ENCODE measurements at regions not wholly inside any gene's neighbourhood (a gene's known extent, or its start where the extent isn't known, plus 50 kb on each side); places are given as distances from the start of the nearest gene placed in this dataset.

DNA sequence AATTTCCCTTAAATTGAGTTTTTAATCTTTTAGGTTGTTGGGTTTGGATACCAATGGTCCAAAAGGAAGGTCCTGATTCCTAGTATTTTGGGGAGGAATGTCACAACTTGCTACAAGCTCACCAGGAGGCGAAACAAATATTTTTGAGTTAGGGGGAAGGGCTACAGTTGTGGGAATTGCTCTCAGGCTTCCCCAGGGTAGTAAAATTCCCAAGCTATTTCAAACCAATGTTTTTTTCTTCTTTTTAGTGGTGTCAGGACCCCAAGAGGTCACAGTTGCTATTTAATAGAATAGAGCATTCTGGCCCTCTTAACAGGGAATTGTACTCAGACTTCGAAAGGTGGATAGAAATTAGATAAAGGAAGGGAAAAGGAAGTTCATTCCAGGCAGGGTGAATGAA, 68.5 kb upstream of the ST3GAL5 start:
- ATAC-seq (no peak), DNase-seq (no peak)
- TF ChIP-seq, protein P1, sequence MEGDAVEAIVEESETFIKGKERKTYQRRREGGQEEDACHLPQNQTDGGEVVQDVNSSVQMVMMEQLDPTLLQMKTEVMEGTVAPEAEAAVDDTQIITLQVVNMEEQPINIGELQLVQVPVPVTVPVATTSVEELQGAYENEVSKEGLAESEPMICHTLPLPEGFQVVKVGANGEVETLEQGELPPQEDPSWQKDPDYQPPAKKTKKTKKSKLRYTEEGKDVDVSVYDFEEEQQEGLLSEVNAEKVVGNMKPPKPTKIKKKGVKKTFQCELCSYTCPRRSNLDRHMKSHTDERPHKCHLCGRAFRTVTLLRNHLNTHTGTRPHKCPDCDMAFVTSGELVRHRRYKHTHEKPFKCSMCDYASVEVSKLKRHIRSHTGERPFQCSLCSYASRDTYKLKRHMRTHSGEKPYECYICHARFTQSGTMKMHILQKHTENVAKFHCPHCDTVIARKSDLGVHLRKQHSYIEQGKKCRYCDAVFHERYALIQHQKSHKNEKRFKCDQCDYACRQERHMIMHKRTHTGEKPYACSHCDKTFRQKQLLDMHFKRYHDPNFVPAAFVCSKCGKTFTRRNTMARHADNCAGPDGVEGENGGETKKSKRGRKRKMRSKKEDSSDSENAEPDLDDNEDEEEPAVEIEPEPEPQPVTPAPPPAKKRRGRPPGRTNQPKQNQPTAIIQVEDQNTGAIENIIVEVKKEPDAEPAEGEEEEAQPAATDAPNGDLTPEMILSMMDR (IDR thresholded peaks at IDR 0.05), result no peak
- H3K9me3 Mint-ChIP-seq, result no peaks in the 10 kb centered on the region
- Histone ChIP-seq H3K4me3 (ENCODE audit: low read length) (no peak overlapping the region), H3K27me3 (ENCODE audit: control insufficient read depth, insufficient read depth, low read length) (no peaks in the 10 kb centered on the region), H3K9me3 (ENCODE audit: control insufficient read depth, insufficient read depth, low read length) (peaks cover 6% of the 10 kb centered on the region), H3K4me1 (ENCODE audit: control insufficient read depth, insufficient read depth, low read length) (no peaks in the 10 kb centered on the region), H3K36me3 (ENCODE audit: control insufficient read depth, insufficient read depth, low read length) (no peaks in the 10 kb centered on the region), H3K27ac (ENCODE audit: low read length) (no peak overlapping the region)
- no peaks in the 10 kb centered on the region for H3K27me3 Mint-ChIP-seq (ENCODE audit: low read depth in 2 of 2)
- no peak overlapping the region for H3K27ac Mint-ChIP-seq
- peaks cover 0 to 3% of the 10 kb centered on the region in 2 donors for H3K4me1 Mint-ChIP-seq
- no peaks in the 10 kb centered on the region for H3K36me3 Mint-ChIP-seq
- intact Hi-C loops (cut with micrococcal nuclease), result no loop called here
- H3K4me3 Mint-ChIP-seq, result no peak overlapping the region
- WGBS (ENCODE audit: insufficient coverage), result 95% methylated on average over 2 of the region's 2 CpGs

DNA sequence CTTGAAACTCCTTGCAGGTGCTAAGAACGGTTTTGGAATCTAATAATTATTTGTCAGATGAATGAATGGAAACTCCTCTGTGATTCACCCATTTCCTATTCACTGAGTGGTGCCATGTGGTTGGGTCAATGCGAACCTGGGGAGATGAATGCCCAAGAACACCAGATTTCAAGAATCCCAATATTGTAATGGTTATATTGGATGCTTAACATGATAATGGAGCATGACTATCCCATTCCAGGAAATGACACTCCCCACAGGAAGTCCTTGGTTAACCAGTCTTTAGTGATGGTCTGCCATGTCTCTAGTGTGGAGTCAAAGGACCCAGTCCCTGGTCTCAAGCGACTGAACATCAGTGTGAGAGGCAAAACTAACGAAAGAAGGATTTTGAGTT, 67.9 kb upstream of the ST3GAL5 start:
- H3K27me3 ChIP-seq (ENCODE audit: control insufficient read depth, insufficient read depth, low read length), result no peaks in the 10 kb centered on the region
- TF ChIP-seq, protein P1 (IDR thresholded peaks at IDR 0.05), result no peak
- H3K9me3 ChIP-seq (ENCODE audit: control insufficient read depth, insufficient read depth, low read length), result peaks cover 6% of the 10 kb centered on the region
- Mint-ChIP-seq H3K9me3 (no peaks in the 10 kb centered on the region), H3K4me1 (peaks cover 0 to 3% of the 10 kb centered on the region in 2 donors), H3K27ac (no peak overlapping the region), H3K27me3 (ENCODE audit: low read depth in 2 of 2) (no peaks in the 10 kb centered on the region), H3K36me3 (no peaks in the 10 kb centered on the region), H3K4me3 (no peak overlapping the region)
- DNase-seq (no peak), ATAC-seq (no peak)
- H3K36me3 ChIP-seq (ENCODE audit: control insufficient read depth, insufficient read depth, low read length), result no peaks in the 10 kb centered on the region
- H3K4me1 ChIP-seq (ENCODE audit: control insufficient read depth, insufficient read depth, low read length), result no peaks in the 10 kb centered on the region
- H3K27ac ChIP-seq (ENCODE audit: low read length), result no peak overlapping the region
- 98% methylated on average over 2 of the region's 4 CpGs for WGBS (ENCODE audit: insufficient coverage)
- no peak overlapping the region for H3K4me3 ChIP-seq (ENCODE audit: low read length)
- intact Hi-C loops (cut with micrococcal nuclease), result no loop called here

DNA sequence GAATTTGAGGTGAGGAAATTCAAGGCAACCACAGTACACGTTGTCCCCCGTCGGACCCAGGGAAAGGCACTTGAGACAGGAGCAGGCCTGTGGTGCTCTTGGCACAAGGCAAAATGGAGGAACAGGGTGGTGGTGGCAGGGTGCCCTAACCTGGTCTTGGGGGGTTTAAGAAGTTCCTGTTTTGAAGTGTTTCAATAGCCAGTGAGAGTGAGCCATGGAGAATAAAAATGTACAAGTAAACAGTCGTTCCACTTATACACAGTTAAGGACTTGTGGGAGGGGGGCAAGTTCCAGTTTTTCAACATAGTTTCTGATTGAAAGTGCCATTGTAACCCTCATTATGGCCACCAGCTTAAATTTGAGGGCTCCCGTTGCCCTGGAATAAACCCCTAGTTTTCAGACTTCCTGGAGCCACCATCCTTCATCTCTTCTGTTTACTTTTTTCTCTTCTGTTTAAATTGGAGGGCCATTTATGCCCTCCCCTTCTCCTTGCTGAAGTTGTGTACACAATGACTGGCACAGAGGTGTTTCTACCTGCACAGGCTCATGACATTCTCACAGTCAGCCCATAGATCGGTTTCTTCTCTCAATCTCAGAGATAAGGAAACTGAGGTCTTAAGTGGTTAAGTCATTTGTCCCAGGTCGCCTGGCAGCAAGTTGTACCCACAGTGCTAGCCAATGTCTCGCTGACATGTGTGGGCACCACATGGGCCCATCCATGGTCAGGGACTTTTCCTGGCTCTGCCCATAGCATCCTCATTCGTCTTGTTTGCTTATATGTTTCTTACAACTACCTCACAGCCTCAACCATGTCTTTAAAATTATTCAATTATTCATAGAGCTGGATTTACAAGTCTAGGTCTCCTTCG, 66.0 kb upstream of the ST3GAL5 start:
- H3K4me3 ChIP-seq (ENCODE audit: low read length), result no peak overlapping the region
- TF ChIP-seq, protein P1 (IDR thresholded peaks at IDR 0.05), result no peak
- no peaks in the 10 kb centered on the region for H3K9me3 Mint-ChIP-seq
- no peak overlapping the region for H3K27ac Mint-ChIP-seq
- H3K36me3 ChIP-seq (ENCODE audit: control insufficient read depth, insufficient read depth, low read length), result no peaks in the 10 kb centered on the region
- peaks cover 0 to 3% of the 10 kb centered on the region in 2 donors for H3K4me1 Mint-ChIP-seq
- ATAC-seq, result no peak
- no peak for DNase-seq
- intact Hi-C loops (cut with micrococcal nuclease), result no loop called here
- no peaks in the 10 kb centered on the region for H3K27me3 Mint-ChIP-seq (ENCODE audit: low read depth in 2 of 2)
- H3K27me3 ChIP-seq (ENCODE audit: control insufficient read depth, insufficient read depth, low read length), result no peaks in the 10 kb centered on the region
- 92% methylated on average over 10 of the region's 10 CpGs for WGBS (ENCODE audit: insufficient coverage)
- no peak overlapping the region for H3K27ac ChIP-seq (ENCODE audit: low read length)
- H3K4me3 Mint-ChIP-seq, result no peak overlapping the region
- no peaks in the 10 kb centered on the region for H3K9me3 ChIP-seq (ENCODE audit: control insufficient read depth, insufficient read depth, low read length)
- H3K4me1 ChIP-seq (ENCODE audit: control insufficient read depth, insufficient read depth, low read length), result no peaks in the 10 kb centered on the region
- H3K36me3 Mint-ChIP-seq, result no peaks in the 10 kb centered on the region

DNA sequence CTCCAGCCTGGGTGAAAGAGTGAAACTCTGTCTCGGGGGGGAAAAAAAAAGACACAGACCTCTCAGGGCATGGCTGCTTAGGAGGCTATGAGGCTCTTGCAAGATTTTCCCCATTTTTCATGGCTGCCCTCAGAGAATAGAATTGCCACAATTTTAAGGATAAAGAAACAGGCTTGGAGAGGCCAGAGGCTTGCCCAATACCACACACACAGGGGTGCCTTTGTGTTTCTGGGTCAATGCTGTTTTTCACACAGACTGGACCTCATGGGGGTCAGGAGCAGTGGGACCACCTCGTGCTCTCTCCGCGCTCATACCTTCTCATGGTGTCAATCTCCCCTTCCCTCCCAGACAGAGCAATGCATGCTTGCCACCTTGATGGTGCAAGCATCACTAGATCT, 65.4 kb upstream of the ST3GAL5 start:
- TF ChIP-seq, protein P1 (IDR thresholded peaks at IDR 0.05), result no peak
- DNase-seq (no peak), ATAC-seq (no peak)
- intact Hi-C loops (cut with micrococcal nuclease), result no loop called here
- Mint-ChIP-seq H3K36me3 (no peaks in the 10 kb centered on the region), H3K4me1 (peaks cover 0 to 3% of the 10 kb centered on the region in 2 donors), H3K4me3 (no peak overlapping the region), H3K9me3 (no peaks in the 10 kb centered on the region), H3K27ac (no peak overlapping the region), H3K27me3 (ENCODE audit: low read depth in 2 of 2) (no peaks in the 10 kb centered on the region)
- H3K4me3 ChIP-seq (ENCODE audit: low read length), result no peak overlapping the region
- H3K27ac ChIP-seq (ENCODE audit: low read length), result no peak overlapping the region
- 90% methylated on average over 4 of the region's 4 CpGs for WGBS (ENCODE audit: insufficient coverage)
- no peaks in the 10 kb centered on the region for H3K9me3 ChIP-seq (ENCODE audit: control insufficient read depth, insufficient read depth, low read length)
- no peaks in the 10 kb centered on the region for H3K4me1 ChIP-seq (ENCODE audit: control insufficient read depth, insufficient read depth, low read length)
- H3K27me3 ChIP-seq (ENCODE audit: control insufficient read depth, insufficient read depth, low read length), result no peaks in the 10 kb centered on the region
- no peaks in the 10 kb centered on the region for H3K36me3 ChIP-seq (ENCODE audit: control insufficient read depth, insufficient read depth, low read length)

Measured in natural killer cell (primary cell).